ENCODE measurements at regions not wholly inside any gene's neighbourhood (a gene's known extent, or its start where the extent isn't known, plus 50 kb on each side); places are given as distances from the start of the nearest gene placed in this dataset.

DNA sequence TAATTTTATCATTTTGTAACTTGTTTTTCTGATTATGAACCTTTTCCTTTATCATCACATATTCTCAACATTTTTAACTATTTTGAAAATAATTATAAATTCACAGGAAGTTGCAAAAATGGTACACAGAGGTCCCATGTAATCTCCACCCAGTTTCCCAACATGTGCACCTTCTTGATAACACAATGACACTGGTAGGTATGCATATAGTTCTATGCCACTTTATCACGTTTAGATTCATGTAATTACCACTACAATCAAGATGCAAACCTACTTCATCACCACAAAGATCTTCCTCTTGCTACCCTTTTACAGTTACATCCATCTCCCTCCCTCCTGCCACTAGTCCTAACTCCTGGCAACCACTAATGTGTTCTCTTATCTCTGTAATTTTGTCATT, 413.9 kb downstream of the SHQ1 start:
- TF ChIP-seq, protein P1, sequence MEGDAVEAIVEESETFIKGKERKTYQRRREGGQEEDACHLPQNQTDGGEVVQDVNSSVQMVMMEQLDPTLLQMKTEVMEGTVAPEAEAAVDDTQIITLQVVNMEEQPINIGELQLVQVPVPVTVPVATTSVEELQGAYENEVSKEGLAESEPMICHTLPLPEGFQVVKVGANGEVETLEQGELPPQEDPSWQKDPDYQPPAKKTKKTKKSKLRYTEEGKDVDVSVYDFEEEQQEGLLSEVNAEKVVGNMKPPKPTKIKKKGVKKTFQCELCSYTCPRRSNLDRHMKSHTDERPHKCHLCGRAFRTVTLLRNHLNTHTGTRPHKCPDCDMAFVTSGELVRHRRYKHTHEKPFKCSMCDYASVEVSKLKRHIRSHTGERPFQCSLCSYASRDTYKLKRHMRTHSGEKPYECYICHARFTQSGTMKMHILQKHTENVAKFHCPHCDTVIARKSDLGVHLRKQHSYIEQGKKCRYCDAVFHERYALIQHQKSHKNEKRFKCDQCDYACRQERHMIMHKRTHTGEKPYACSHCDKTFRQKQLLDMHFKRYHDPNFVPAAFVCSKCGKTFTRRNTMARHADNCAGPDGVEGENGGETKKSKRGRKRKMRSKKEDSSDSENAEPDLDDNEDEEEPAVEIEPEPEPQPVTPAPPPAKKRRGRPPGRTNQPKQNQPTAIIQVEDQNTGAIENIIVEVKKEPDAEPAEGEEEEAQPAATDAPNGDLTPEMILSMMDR (conservative IDR thresholded peaks at IDR 0.05; ENCODE audit: low read depth, low read length) = no peak
- TF ChIP-seq POLR2A (IDR thresholded peaks at IDR 0.05; ENCODE audit: low read depth, low read length) (no peak), SMC3 (IDR thresholded peaks at IDR 0.05; ENCODE audit: low read depth, low read length) (no peak), CEBPB (IDR thresholded peaks at IDR 0.05; ENCODE audit: low read depth, low read length) (no peak), MXI1 (IDR thresholded peaks at IDR 0.05; ENCODE audit: borderline replicate concordance, low read depth, low read length) (no peak), MAFK (IDR thresholded peaks at IDR 0.05; ENCODE audit: low read depth, low read length) (no peak)
- TF ChIP-seq, protein P2, sequence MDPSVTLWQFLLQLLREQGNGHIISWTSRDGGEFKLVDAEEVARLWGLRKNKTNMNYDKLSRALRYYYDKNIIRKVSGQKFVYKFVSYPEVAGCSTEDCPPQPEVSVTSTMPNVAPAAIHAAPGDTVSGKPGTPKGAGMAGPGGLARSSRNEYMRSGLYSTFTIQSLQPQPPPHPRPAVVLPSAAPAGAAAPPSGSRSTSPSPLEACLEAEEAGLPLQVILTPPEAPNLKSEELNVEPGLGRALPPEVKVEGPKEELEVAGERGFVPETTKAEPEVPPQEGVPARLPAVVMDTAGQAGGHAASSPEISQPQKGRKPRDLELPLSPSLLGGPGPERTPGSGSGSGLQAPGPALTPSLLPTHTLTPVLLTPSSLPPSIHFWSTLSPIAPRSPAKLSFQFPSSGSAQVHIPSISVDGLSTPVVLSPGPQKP (IDR thresholded peaks at IDR 0.05; ENCODE audit: borderline replicate concordance, low read depth, low read length) = no peak

Data from IMR-90 (cell line).